ENCODE measurements at regions not wholly inside any gene's neighbourhood (a gene's known extent, or its start where the extent isn't known, plus 50 kb on each side); places are given as distances from the start of the nearest gene placed in this dataset.

GRCh38 chr17:5783851-5784250 is 199.5 kb upstream of the NLRP1 start:
- H2AFZ ChIP-seq (ENCODE audit: low read depth, low read length, severe bottlenecking), result no peak overlapping the region
- H3K27me3 ChIP-seq (ENCODE audit: low read length), result no peaks in the 10 kb centered on the region
- H3K79me2 ChIP-seq (ENCODE audit: insufficient read depth, low read length), result no peaks in the 10 kb centered on the region
- H3K4me3 ChIP-seq (ENCODE audit: insufficient read depth, low read length, poor library complexity, severe bottlenecking), result no peak overlapping the region
- H3K9me3 ChIP-seq (ENCODE audit: insufficient read depth, low read length), result no peaks in the 10 kb centered on the region
- H3K27ac ChIP-seq (ENCODE audit: low read depth, low read length), result no peak overlapping the region
- H3K36me3 ChIP-seq (ENCODE audit: low read length), result no peaks in the 10 kb centered on the region
- H4K20me1 ChIP-seq (ENCODE audit: low read depth, low read length), result no peaks in the 10 kb centered on the region
- no peak overlapping the region for H3K4me2 ChIP-seq (ENCODE audit: low read depth, low read length, poor library complexity, severe bottlenecking)
- no peak overlapping the region for H3K9ac ChIP-seq (ENCODE audit: low read length)
- no peaks in the 10 kb centered on the region for H3F3A ChIP-seq (ENCODE audit: insufficient read depth)
- no peaks in the 10 kb centered on the region for H3K9me2 ChIP-seq (replicated peaks; ENCODE audit: insufficient read depth, low read length)
- TF ChIP-seq CTCF (IDR thresholded peaks at IDR 0.05; ENCODE audit: insufficient read depth, low read length, poor library complexity, severe bottlenecking), result no peak
- TF ChIP-seq EZH2phosphoT487 (conservative IDR thresholded peaks at IDR 0.05; ENCODE audit: low read length), result no peak

- Histone ChIP-seq H3K27me3 (ENCODE audit: low read length) (no peaks in the 10 kb centered on the region), H3K4me2 (ENCODE audit: low read depth, low read length, poor library complexity, severe bottlenecking) (no peak overlapping the region), H3K4me3 (ENCODE audit: insufficient read depth, low read length, poor library complexity, severe bottlenecking) (no peak overlapping the region), H3K9ac (ENCODE audit: low read length) (no peak overlapping the region), H3K36me3 (ENCODE audit: low read length) (no peaks in the 10 kb centered on the region), H3K27ac (ENCODE audit: low read depth, low read length) (no peak overlapping the region), H3K9me2 (replicated peaks; ENCODE audit: insufficient read depth, low read length) (no peaks in the 10 kb centered on the region), H3F3A (ENCODE audit: insufficient read depth) (no peaks in the 10 kb centered on the region), H4K20me1 (ENCODE audit: low read depth, low read length) (no peaks in the 10 kb centered on the region), H3K79me2 (ENCODE audit: insufficient read depth, low read length) (no peaks in the 10 kb centered on the region), H2AFZ (ENCODE audit: low read depth, low read length, severe bottlenecking) (no peak overlapping the region), H3K9me3 (ENCODE audit: insufficient read depth, low read length) (no peaks in the 10 kb centered on the region)
- TF ChIP-seq EZH2phosphoT487 (conservative IDR thresholded peaks at IDR 0.05; ENCODE audit: low read length) (no peak), CTCF (IDR thresholded peaks at IDR 0.05; ENCODE audit: insufficient read depth, low read length, poor library complexity, severe bottlenecking) (no peak)
Observed at GRCh38 chr17:5784791-5785190, 200.5 kb upstream of the NLRP1 start.

- H2AFZ ChIP-seq (ENCODE audit: low read depth, low read length, severe bottlenecking), result no peak overlapping the region
- H4K20me1 ChIP-seq (ENCODE audit: low read depth, low read length), result no peaks in the 10 kb centered on the region
- no peak overlapping the region for H3K4me3 ChIP-seq (ENCODE audit: insufficient read depth, low read length, poor library complexity, severe bottlenecking)
- TF ChIP-seq EZH2phosphoT487 (conservative IDR thresholded peaks at IDR 0.05; ENCODE audit: low read length), result no peak
- TF ChIP-seq CTCF (IDR thresholded peaks at IDR 0.05; ENCODE audit: insufficient read depth, low read length, poor library complexity, severe bottlenecking), result no peak
- no peak overlapping the region for H3K9ac ChIP-seq (ENCODE audit: low read length)
- no peaks in the 10 kb centered on the region for H3K27me3 ChIP-seq (ENCODE audit: low read length)
- no peaks in the 10 kb centered on the region for H3K9me2 ChIP-seq (replicated peaks; ENCODE audit: insufficient read depth, low read length)
- H3K36me3 ChIP-seq (ENCODE audit: low read length), result no peaks in the 10 kb centered on the region
- no peaks in the 10 kb centered on the region for H3K9me3 ChIP-seq (ENCODE audit: insufficient read depth, low read length)
- H3K4me2 ChIP-seq (ENCODE audit: low read depth, low read length, poor library complexity, severe bottlenecking), result no peak overlapping the region
- H3K27ac ChIP-seq (ENCODE audit: low read depth, low read length), result no peak overlapping the region
- no peaks in the 10 kb centered on the region for H3F3A ChIP-seq (ENCODE audit: insufficient read depth)
- H3K79me2 ChIP-seq (ENCODE audit: insufficient read depth, low read length), result no peaks in the 10 kb centered on the region
Observed at GRCh38 chr17:5785338-5785737, 201.0 kb upstream of the NLRP1 start.

All from SU-DHL-6 (cell line).